Right lobe of liver (tissue), 6 donors: ENCODE measurements at regions not wholly inside any gene's neighbourhood (a gene's known extent, or its start where the extent isn't known, plus 50 kb on each side); places are given as distances from the start of the nearest gene placed in this dataset.
"Not testable (repeated sequence)": the region's sequence is repeated elsewhere in the genome, so short reads cannot be mapped to it uniquely, and the experiment has no call there.

Experiments used
- ATAC-seq, 4 donors: fragments of 200-7000 bp; cut with Tn5 transposase; one replicate each; pipeline ENCODE4 v1.9.1; 2020; ENCODE audit warnings: mild to moderate bottlenecking in 4 of 4, moderate library complexity in 4 of 4
- DNase-seq, 3 donors: peaks; one replicate each; pipeline ENCODE4 v3.0.0-alpha.2; 2020
- H3K27ac ChIP-seq, 3 donors: fragments of 200-600 bp; one replicate each; pipeline ENCODE4 v1.8.0; 2022
- H3K27me3 ChIP-seq, 2 donors: fragments of 200-600 bp; one replicate each; pipeline ENCODE4 v1.8.0; 2022
- H3K36me3 ChIP-seq, 4 donors: fragments of 200-600 bp; sonication (generic) in 1 of 4; one replicate each; pipeline versions ENCODE4 v1.5.1 to v1.8.0; 2017 to 2022; ENCODE audit warnings: control low read depth in 1 of 4
- H3K4me1 ChIP-seq, 4 donors: fragments of 200-600 bp; sonication (generic) in 1 of 4; one replicate each; pipeline versions ENCODE4 v1.5.1 to v1.8.0; 2017 to 2022; ENCODE audit warnings: control low read depth in 1 of 4
- H3K4me3 ChIP-seq, 3 donors: fragments of 200-600 bp; one replicate each; pipeline ENCODE4 v1.8.0; 2022
- H3K9me3 ChIP-seq, 4 donors: fragments of 200-600 bp; sonication (generic) in 1 of 4; one replicate each; pipeline versions ENCODE4 v1.5.1 to v1.8.0; 2017 to 2022; ENCODE audit warnings: control low read depth in 1 of 4
- POLR2A ChIP-seq: fragments of 450-650 bp; IDR thresholded peaks from one replicate; pipeline ENCODE4 v1.6.1; 2017; ENCODE audit warnings: antibody characterized with exemption, mild to moderate bottlenecking
- WGBS: methylation state at CpG from one replicate; pipeline ENCODE4 v1.1.6; 2018; ENCODE audit warnings: low coverage, low lambda C conversion rate; ENCODE audit not compliant: insufficient coverage; ENCODE audit errors: missing lambda C conversion rate; 5-methylcytosine and 5-hydroxymethylcytosine counted together
- intact Hi-C, 2 donors: fragments of 100-400 bp; cut with DNase I; formaldehyde crosslinking; loops; one replicate each; pipeline versions ENCODE4 v1.11.2 to v1.14.1; 2022
- TF ChIP-seq, protein P1 (sequence below), 4 donors: fragments of 200-600 bp in 3 of 4; fragments of 450-650 bp in 1 of 4; IDR thresholded peaks; one replicate each; pipeline versions ENCODE4 v1.5.1 to v1.8.0; 2016 to 2022; ENCODE audit warnings: antibody characterized with exemption in 4 of 4, mild to moderate bottlenecking in 2 of 4
- donor health status: DM: no; HTN: yes; CAD: no.
- donor health status: DM: no; HTN: no; CAD: no.
- donor health status: DM: no; HTN: no; CAD: no.
- donor health status: DM: no; HTN: yes; CAD: no.
- donor health status: DM: no; HTN: yes; CAD: no.

DNA sequence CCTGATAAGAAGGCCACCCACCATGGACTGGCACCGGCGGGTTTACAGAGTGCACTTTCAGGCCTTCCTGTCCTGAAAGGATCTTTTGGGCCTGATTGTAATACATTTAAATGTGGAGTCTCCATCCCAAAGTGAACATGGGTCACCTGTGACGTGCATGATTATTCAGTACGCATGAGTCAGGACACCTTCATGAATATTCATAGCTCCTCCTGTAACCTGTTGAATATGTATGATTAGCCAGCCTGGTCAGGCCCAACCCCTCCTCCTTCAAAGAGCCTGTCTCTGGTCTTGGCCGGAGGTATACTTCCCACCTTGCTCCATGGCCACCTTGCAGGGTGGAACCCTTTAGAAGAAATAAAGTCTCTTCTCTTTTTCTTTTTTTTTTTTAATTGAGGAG is 75.9 kb upstream of the NUP50 start:
- TF ChIP-seq, protein P1, sequence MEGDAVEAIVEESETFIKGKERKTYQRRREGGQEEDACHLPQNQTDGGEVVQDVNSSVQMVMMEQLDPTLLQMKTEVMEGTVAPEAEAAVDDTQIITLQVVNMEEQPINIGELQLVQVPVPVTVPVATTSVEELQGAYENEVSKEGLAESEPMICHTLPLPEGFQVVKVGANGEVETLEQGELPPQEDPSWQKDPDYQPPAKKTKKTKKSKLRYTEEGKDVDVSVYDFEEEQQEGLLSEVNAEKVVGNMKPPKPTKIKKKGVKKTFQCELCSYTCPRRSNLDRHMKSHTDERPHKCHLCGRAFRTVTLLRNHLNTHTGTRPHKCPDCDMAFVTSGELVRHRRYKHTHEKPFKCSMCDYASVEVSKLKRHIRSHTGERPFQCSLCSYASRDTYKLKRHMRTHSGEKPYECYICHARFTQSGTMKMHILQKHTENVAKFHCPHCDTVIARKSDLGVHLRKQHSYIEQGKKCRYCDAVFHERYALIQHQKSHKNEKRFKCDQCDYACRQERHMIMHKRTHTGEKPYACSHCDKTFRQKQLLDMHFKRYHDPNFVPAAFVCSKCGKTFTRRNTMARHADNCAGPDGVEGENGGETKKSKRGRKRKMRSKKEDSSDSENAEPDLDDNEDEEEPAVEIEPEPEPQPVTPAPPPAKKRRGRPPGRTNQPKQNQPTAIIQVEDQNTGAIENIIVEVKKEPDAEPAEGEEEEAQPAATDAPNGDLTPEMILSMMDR (IDR thresholded peaks at IDR 0.05) = no peak
- TF ChIP-seq POLR2A = no peak
- no peaks in the 10 kb centered on the region for H3K36me3 ChIP-seq

DNA sequence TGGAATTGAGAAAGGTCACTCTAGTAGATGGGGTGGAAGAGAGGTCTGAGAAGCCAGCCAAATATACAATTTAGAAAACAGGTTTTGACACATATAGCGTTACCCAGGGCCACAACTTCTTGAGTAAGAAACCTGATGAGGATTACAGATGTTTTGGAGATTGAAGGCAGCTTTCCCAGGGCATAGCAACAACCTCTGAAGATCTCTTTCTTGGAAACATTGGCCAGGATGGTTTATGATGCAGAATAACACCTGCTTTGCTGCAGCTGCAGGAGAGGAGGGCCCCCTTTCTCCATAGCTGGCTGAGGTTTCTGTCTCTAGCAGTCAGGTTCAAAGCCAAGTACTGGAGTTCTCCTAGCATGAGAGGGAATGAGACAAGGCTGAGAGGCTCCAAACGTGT is 75.1 kb upstream of the NUP50 start:
- no peak for ATAC-seq
- no peaks in the 10 kb centered on the region for H3K27me3 ChIP-seq
- H3K9me3 ChIP-seq = no peaks in the 10 kb centered on the region
- no peaks in the 10 kb centered on the region for H3K4me1 ChIP-seq
- no peak overlapping the region for H3K4me3 ChIP-seq
- TF ChIP-seq, protein P1 (IDR thresholded peaks at IDR 0.05) = no peak
- TF ChIP-seq POLR2A = no peak
- H3K27ac ChIP-seq = no peak overlapping the region
- H3K36me3 ChIP-seq = no peaks in the 10 kb centered on the region
- WGBS = 39% methylated on average over 2 of the region's 2 CpGs
- DNase-seq = no peak
- intact Hi-C loops = no loop called here

More for the DNA sequence above, 75.9 kb upstream of the NUP50 start:
- ATAC-seq = no peak
- intact Hi-C loops = no loop called here
- no peaks in the 10 kb centered on the region for H3K27me3 ChIP-seq
- WGBS = 58% methylated on average over 4 of the region's 5 CpGs
- no peaks in the 10 kb centered on the region for H3K4me1 ChIP-seq
- no peak for DNase-seq
- no peaks in the 10 kb centered on the region for H3K9me3 ChIP-seq
- no peak overlapping the region for H3K27ac ChIP-seq
- no peak overlapping the region for H3K4me3 ChIP-seq

DNA sequence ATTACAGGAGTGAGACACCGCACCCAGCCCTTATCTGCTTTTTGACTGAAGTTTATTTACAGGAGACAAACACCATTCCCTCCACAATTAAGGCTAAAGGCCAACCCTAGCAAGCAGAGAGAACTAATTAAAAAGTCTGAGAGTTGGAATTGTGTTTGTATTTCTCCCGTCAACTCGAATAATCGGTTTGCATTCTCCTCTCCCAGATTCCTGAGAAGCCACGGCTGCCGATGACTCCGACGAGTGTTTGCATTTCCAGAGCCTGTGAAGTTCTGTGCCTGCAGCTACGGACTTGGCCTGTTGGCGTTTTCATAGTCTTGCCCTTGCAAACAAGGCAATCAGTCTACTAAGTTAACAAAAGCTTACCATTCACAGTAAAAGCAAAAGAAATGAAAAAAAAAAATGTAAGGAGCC is 73.2 kb upstream of the NUP50 start:
- H3K9me3 ChIP-seq = no peaks in the 10 kb centered on the region
- ATAC-seq (no peak), DNase-seq (no peak)
- no peaks in the 10 kb centered on the region for H3K27me3 ChIP-seq
- H3K27ac ChIP-seq = no peak overlapping the region
- intact Hi-C loops = loop anchor here (10.0 kb wide), 2 partner anchors 266 to 396 kb away; no protein-coding TSS in a partner anchor
- 28% methylated on average over 9 of the region's 10 CpGs for WGBS
- H3K4me1 ChIP-seq = no peaks in the 10 kb centered on the region
- no peaks in the 10 kb centered on the region for H3K36me3 ChIP-seq
- no peak overlapping the region for H3K4me3 ChIP-seq
- TF ChIP-seq POLR2A = no peak
- TF ChIP-seq, protein P1 (IDR thresholded peaks at IDR 0.05) = no peak

DNA sequence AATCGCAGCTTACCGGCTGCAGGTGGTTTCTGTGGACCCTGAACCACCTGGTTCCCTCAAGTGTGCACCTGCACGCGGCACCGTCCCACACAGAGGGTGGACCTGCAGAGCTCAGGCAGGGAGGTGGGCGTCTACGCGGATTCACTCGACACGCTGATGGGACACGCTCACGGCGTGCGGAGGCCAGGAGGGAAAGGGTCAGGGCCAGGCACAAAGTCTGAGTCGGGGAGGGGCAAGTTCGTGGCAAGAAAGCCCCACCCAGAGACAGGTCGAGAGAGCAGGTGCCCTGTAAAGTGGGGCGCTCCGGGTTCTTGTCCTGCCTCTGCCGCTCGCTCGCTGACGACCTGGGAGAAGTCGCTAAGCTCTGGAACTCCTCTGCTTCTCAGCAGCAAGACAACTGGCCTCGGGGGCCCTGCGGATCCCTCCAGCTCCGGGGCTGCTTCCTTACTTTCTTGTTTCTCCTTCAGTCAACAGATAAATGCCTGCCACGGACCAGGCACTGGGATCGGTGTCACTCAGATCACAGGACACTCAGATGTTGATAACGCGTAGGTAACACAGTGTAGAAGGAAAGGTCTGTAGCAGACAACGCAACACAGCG is 72.4 kb upstream of the NUP50 start:
- ATAC-seq = no peak
- Histone ChIP-seq H3K36me3 (no peaks in the 10 kb centered on the region), H3K4me1 (no peaks in the 10 kb centered on the region), H3K4me3 (no peak overlapping the region), H3K27me3 (no peaks in the 10 kb centered on the region), H3K27ac (no peak overlapping the region), H3K9me3 (no peaks in the 10 kb centered on the region)
- intact Hi-C loops = loop anchor here (10.0 kb wide), 2 partner anchors 267 to 397 kb away; no protein-coding TSS in a partner anchor
- WGBS = 61% methylated on average over 21 of the region's 33 CpGs
- TF ChIP-seq, protein P1 (IDR thresholded peaks at IDR 0.05) = no peak
- no peak for TF ChIP-seq POLR2A
- DNase-seq = no peak

DNA sequence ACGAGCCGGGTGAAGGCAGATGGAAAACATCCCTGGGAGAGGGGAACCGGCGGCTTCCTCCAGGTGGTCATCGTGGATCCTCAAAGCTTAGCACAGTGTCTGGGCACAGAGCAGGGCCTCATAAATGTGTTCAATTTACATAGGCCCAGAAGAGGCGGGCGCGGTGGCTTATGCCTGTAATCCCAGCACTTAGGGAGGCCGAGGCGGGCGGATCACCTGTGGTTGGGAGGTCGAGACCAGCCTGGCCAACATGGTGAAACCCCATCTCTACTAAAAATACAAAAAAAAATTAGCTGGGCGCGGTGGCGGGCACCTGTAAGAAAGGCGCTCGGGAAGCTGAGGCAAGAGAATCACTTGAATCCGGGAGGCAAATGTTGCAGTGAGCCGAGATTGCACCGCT is 71.8 kb upstream of the NUP50 start:
- H3K36me3 ChIP-seq, H3K27me3 ChIP-seq, H3K9me3 ChIP-seq, ATAC-seq, H3K4me1 ChIP-seq, DNase-seq, H3K27ac ChIP-seq, H3K4me3 ChIP-seq: not testable (repeated sequence)
- intact Hi-C loops = loop anchor here (10.0 kb wide), 2 partner anchors 267 to 397 kb away; no protein-coding TSS in a partner anchor
- WGBS = 83% methylated on average over 14 of the region's 20 CpGs
